ENCODE measurements at regions not wholly inside any gene's neighbourhood (a gene's known extent, or its start where the extent isn't known, plus 50 kb on each side); places are given as distances from the start of the nearest gene placed in this dataset.

GRCh38 chr1:117802531-117803257, 126.7 kb downstream of the GDAP2 start:
- H3K4me3 Mint-ChIP-seq, result no peak overlapping the region
- H3K27me3 Mint-ChIP-seq (ENCODE audit: low read depth), result no peaks in the 10 kb centered on the region
- no peak for DNase-seq (ENCODE audit: low spot score in 2 of 2, unreplicated experiment in 2 of 2)
- peaks cover 15% of the 10 kb centered on the region for H3K4me1 Mint-ChIP-seq
- H3K36me3 Mint-ChIP-seq, result no peaks in the 10 kb centered on the region
- no peak for TF ChIP-seq CTCF (IDR thresholded peaks at IDR 0.05; ENCODE audit: unreplicated experiment)
- peaks cover 6% of the 10 kb centered on the region for H3K9me3 Mint-ChIP-seq
- H3K27ac Mint-ChIP-seq, result peak overlapping the region; percentile 69

GRCh38 chr1:117803318-117803717, 126.1 kb downstream of the GDAP2 start:
- peaks cover 6% of the 10 kb centered on the region for H3K9me3 Mint-ChIP-seq
- no peak for TF ChIP-seq CTCF (IDR thresholded peaks at IDR 0.05; ENCODE audit: unreplicated experiment)
- H3K4me3 Mint-ChIP-seq, result no peak overlapping the region
- H3K4me1 Mint-ChIP-seq, result peaks cover 15% of the 10 kb centered on the region
- H3K27me3 Mint-ChIP-seq (ENCODE audit: low read depth), result no peaks in the 10 kb centered on the region
- H3K27ac Mint-ChIP-seq, result peak overlapping the region; percentile 7
- H3K36me3 Mint-ChIP-seq, result no peaks in the 10 kb centered on the region
- DNase-seq (ENCODE audit: low spot score in 2 of 2, unreplicated experiment in 2 of 2), result no peak

- Mint-ChIP-seq H3K27ac (no peak overlapping the region), H3K36me3 (no peaks in the 10 kb centered on the region), H3K27me3 (ENCODE audit: low read depth) (no peaks in the 10 kb centered on the region), H3K9me3 (peaks cover 6% of the 10 kb centered on the region), H3K4me1 (peaks cover 20% of the 10 kb centered on the region), H3K4me3 (no peak overlapping the region)
- DNase-seq (ENCODE audit: low spot score in 2 of 2, unreplicated experiment in 2 of 2), result no peak
- no peak for TF ChIP-seq CTCF (IDR thresholded peaks at IDR 0.05; ENCODE audit: unreplicated experiment)
Measured at GRCh38 chr1:117809764-117810163, 119.7 kb downstream of the GDAP2 start.

- no peak overlapping the region for H3K27ac Mint-ChIP-seq
- H3K36me3 Mint-ChIP-seq, result no peaks in the 10 kb centered on the region
- no peak for DNase-seq (ENCODE audit: low spot score in 2 of 2, unreplicated experiment in 2 of 2)
- no peak for TF ChIP-seq CTCF (IDR thresholded peaks at IDR 0.05; ENCODE audit: unreplicated experiment)
- H3K9me3 Mint-ChIP-seq, result peaks cover 6% of the 10 kb centered on the region
- no peaks in the 10 kb centered on the region for H3K27me3 Mint-ChIP-seq (ENCODE audit: low read depth)
- peaks cover 28% of the 10 kb centered on the region for H3K4me1 Mint-ChIP-seq
- no peak overlapping the region for H3K4me3 Mint-ChIP-seq
Measured at GRCh38 chr1:117810553-117810952, 118.9 kb downstream of the GDAP2 start.

- H3K4me1 Mint-ChIP-seq, result peaks cover 28% of the 10 kb centered on the region
- no peak for DNase-seq (ENCODE audit: low spot score in 2 of 2, unreplicated experiment in 2 of 2)
- no peak for TF ChIP-seq CTCF (IDR thresholded peaks at IDR 0.05; ENCODE audit: unreplicated experiment)
- no peak overlapping the region for H3K4me3 Mint-ChIP-seq
- peak overlapping the region; percentile 17 for H3K27ac Mint-ChIP-seq
- H3K9me3 Mint-ChIP-seq, result no peaks in the 10 kb centered on the region
- no peaks in the 10 kb centered on the region for H3K36me3 Mint-ChIP-seq
- H3K27me3 Mint-ChIP-seq (ENCODE audit: low read depth), result no peaks in the 10 kb centered on the region
Measured at GRCh38 chr1:117812869-117813511, 116.4 kb downstream of the GDAP2 start.

All from mesothelial cell of epicardium (in vitro differentiated cells).